Neural cell (in vitro differentiated cells): ENCODE measurements at regions not wholly inside any gene's neighbourhood (a gene's known extent, or its start where the extent isn't known, plus 50 kb on each side); places are given as distances from the start of the nearest gene placed in this dataset.

Experiments
- CTCF ChIP-seq: fragments of 450-650 bp; IDR thresholded peaks from 2 replicates; pipeline ENCODE4 v1.5.1; 2014; ENCODE audit warnings: antibody characterized with exemption, mild to moderate bottlenecking, moderate library complexity; ENCODE audit not compliant: poor library complexity, severe bottlenecking
- EP300 ChIP-seq: fragments of 450-650 bp; conservative IDR thresholded peaks from 2 replicates; pipeline ENCODE4 v1.6.1; 2014; ENCODE audit warnings: antibody characterized with exemption, mild to moderate bottlenecking, moderate library complexity; ENCODE audit not compliant: poor library complexity, severe bottlenecking
- EZH2 ChIP-seq: fragments of 200-600, 300-800 bp; shearing (Covaris generic), sonication (generic); IDR thresholded peaks from 2 replicates; pipeline ENCODE4 v1.6.1; 2014; ENCODE audit warnings: antibody characterized with exemption, low read length, borderline replicate concordance, mild to moderate bottlenecking; ENCODE audit not compliant: insufficient read depth, poor library complexity, severe bottlenecking
- POLR2AphosphoS5 ChIP-seq: IDR thresholded peaks from 2 replicates; pipeline ENCODE4 v1.6.1; 2012
- RAD21 ChIP-seq: fragments of 450-650 bp; conservative IDR thresholded peaks from 2 replicates; pipeline ENCODE4 v1.6.1; 2014; ENCODE audit warnings: antibody characterized with exemption, mild to moderate bottlenecking, moderate library complexity
- TAF1 ChIP-seq: IDR thresholded peaks from 2 replicates; pipeline ENCODE4 v1.6.1; 2012; ENCODE audit warnings: low read depth
- TF ChIP-seq, protein P1 (sequence below): IDR thresholded peaks from 2 replicates; pipeline ENCODE4 v1.6.1; 2012; ENCODE audit warnings: borderline replicate concordance

DNA sequence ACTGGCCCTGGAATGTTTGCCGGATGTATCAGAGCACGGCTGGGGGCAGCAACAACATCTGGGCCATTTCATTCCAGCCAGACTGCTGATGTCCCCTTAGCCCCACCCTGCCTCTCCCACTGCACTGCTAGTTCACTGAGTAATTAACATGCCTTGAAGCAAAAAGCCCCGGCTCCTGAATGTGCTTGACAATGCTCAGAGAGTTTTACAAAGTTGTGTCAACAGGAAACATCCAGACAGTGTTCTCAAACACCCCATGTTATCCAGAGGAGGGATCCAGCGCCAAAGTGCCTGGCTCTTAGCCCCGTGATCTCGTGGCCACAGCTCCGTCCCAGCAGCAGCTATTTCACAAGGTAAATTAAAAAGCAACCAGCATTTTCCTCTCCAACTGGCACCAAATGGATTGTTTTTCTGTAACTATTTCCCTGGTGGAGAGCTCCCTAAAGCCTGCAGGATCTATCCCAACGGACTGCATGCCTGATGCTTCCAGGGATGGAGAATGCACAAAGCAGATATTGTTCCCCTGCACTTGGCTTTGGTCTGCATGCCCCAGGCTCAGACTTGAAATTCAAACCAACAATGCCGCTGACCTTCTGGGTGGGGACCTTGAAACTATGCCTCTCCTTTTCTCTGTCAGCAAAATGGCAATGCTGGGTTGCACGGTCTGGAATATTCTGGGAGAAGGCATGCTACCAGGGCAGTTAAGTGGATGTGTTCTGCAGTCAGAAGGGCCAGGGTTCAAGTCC lies 115.6 kb upstream of the CDH5 start:
- TF ChIP-seq TAF1 (no peak), CTCF (no peak), POLR2AphosphoS5 (no peak), RAD21 (no peak), EZH2 (no peak), EP300 (no peak)
- TF ChIP-seq, protein P1, sequence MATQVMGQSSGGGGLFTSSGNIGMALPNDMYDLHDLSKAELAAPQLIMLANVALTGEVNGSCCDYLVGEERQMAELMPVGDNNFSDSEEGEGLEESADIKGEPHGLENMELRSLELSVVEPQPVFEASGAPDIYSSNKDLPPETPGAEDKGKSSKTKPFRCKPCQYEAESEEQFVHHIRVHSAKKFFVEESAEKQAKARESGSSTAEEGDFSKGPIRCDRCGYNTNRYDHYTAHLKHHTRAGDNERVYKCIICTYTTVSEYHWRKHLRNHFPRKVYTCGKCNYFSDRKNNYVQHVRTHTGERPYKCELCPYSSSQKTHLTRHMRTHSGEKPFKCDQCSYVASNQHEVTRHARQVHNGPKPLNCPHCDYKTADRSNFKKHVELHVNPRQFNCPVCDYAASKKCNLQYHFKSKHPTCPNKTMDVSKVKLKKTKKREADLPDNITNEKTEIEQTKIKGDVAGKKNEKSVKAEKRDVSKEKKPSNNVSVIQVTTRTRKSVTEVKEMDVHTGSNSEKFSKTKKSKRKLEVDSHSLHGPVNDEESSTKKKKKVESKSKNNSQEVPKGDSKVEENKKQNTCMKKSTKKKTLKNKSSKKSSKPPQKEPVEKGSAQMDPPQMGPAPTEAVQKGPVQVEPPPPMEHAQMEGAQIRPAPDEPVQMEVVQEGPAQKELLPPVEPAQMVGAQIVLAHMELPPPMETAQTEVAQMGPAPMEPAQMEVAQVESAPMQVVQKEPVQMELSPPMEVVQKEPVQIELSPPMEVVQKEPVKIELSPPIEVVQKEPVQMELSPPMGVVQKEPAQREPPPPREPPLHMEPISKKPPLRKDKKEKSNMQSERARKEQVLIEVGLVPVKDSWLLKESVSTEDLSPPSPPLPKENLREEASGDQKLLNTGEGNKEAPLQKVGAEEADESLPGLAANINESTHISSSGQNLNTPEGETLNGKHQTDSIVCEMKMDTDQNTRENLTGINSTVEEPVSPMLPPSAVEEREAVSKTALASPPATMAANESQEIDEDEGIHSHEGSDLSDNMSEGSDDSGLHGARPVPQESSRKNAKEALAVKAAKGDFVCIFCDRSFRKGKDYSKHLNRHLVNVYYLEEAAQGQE, result no peak
